Astrocyte (in vitro differentiated cells and primary cell): ENCODE measurements at regions not wholly inside any gene's neighbourhood (a gene's known extent, or its start where the extent isn't known, plus 50 kb on each side); places are given as distances from the start of the nearest gene placed in this dataset.

Experiments used
- EZH2 ChIP-seq: IDR thresholded peaks from 2 replicates; pipeline ENCODE4 v1.6.1; 2012; ENCODE audit warnings: mild to moderate bottlenecking, low read length, inconsistent platforms; ENCODE audit not compliant: insufficient read depth
- TF ChIP-seq, protein P1 (sequence below): IDR thresholded peaks from 2 replicates; pipeline ENCODE4 v1.5.1; 2011; ENCODE audit warnings: low read depth, mild to moderate bottlenecking, inconsistent platforms, low read length, moderate library complexity; ENCODE audit not compliant: insufficient read depth

DNA sequence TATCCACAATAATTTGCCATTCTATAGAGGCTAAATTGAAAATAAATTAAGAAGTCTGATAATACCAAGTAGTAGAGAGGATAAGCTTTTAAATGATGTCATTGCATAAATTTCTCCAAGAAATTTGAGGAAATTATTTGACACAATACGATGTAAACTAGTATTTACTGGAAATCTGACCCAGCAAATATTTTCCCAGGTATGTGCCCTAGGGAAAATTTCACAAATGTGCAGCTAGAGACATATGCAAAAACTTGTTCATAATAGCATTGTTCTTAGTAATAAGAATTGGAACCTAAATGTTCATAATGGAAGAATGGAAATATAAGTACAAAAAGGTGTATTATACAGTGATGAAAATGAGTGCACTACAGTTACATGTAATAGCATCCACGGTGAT lies 888.8 kb upstream of the SOX11 start:
- TF ChIP-seq, protein P1, sequence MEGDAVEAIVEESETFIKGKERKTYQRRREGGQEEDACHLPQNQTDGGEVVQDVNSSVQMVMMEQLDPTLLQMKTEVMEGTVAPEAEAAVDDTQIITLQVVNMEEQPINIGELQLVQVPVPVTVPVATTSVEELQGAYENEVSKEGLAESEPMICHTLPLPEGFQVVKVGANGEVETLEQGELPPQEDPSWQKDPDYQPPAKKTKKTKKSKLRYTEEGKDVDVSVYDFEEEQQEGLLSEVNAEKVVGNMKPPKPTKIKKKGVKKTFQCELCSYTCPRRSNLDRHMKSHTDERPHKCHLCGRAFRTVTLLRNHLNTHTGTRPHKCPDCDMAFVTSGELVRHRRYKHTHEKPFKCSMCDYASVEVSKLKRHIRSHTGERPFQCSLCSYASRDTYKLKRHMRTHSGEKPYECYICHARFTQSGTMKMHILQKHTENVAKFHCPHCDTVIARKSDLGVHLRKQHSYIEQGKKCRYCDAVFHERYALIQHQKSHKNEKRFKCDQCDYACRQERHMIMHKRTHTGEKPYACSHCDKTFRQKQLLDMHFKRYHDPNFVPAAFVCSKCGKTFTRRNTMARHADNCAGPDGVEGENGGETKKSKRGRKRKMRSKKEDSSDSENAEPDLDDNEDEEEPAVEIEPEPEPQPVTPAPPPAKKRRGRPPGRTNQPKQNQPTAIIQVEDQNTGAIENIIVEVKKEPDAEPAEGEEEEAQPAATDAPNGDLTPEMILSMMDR, result no peak
- no peak for TF ChIP-seq EZH2
